H9 (cell line): ENCODE measurements at regions not wholly inside any gene's neighbourhood (a gene's known extent, or its start where the extent isn't known, plus 50 kb on each side); places are given as distances from the start of the nearest gene placed in this dataset.

ENCODE experiments used
- DNase-seq: peaks from one replicate; pipeline ENCODE4 v3.0.0-alpha.2; 2017
- H2AFZ ChIP-seq: one replicate; pipeline ENCODE4 v1.6.1; 2013; ENCODE audit warnings: mild to moderate bottlenecking, low read length, control low read depth, moderate library complexity
- H2AK5ac ChIP-seq: 2 replicates; pipeline ENCODE4 v1.6.1; 2013; ENCODE audit warnings: low read length, control low read depth, mixed read lengths; ENCODE audit not compliant: insufficient read length
- H2BK120ac ChIP-seq: one replicate; pipeline ENCODE4 v1.6.1; 2013; ENCODE audit warnings: low read depth, mild to moderate bottlenecking, low read length, control low read depth, inconsistent platforms; ENCODE audit not compliant: poor library complexity, severe bottlenecking
- H2BK12ac ChIP-seq: 2 replicates; pipeline ENCODE4 v1.6.1; 2013; ENCODE audit warnings: low read length, control low read depth, mixed read lengths, low read depth; ENCODE audit not compliant: insufficient read length
- H2BK15ac ChIP-seq: 2 replicates; pipeline ENCODE4 v1.6.1; 2013; ENCODE audit warnings: low read depth, low read length, control low read depth
- H2BK20ac ChIP-seq: one replicate; pipeline ENCODE4 v1.6.1; 2013; ENCODE audit warnings: low read depth, mild to moderate bottlenecking, low read length, control low read depth, inconsistent platforms; ENCODE audit not compliant: poor library complexity, severe bottlenecking
- H2BK5ac ChIP-seq: 2 replicates; pipeline ENCODE4 v1.6.1; 2013; ENCODE audit warnings: low read length, control low read depth, mixed read lengths; ENCODE audit not compliant: insufficient read length
- H3K14ac ChIP-seq: 2 replicates; pipeline ENCODE4 v1.6.1; 2013; ENCODE audit warnings: low read length, control low read depth; ENCODE audit not compliant: insufficient read depth
- H3K18ac ChIP-seq: 2 replicates; pipeline ENCODE4 v1.6.1; 2013; ENCODE audit warnings: low read depth, mild to moderate bottlenecking, mixed read lengths, low read length, control low read depth; ENCODE audit not compliant: insufficient read length
- H3K23ac ChIP-seq: 2 replicates; pipeline ENCODE4 v1.6.1; 2013; ENCODE audit warnings: low read length, control low read depth, mixed read lengths, low read depth; ENCODE audit not compliant: insufficient read length
- H3K23me2 ChIP-seq: 2 replicates; pipeline ENCODE4 v1.6.1; 2013; ENCODE audit warnings: low read depth, mild to moderate bottlenecking, mixed read lengths, low read length, control low read depth; ENCODE audit not compliant: insufficient read length, poor library complexity, severe bottlenecking
- H3K27ac ChIP-seq: 2 replicates; pipeline ENCODE4 v1.5.1; 2013; ENCODE audit warnings: low read length, control low read depth, mixed read lengths, low read depth; ENCODE audit not compliant: insufficient read length
- H3K27me3 ChIP-seq: 2 replicates; pipeline ENCODE4 v1.6.1; 2013; ENCODE audit warnings: low read length, control low read depth, inconsistent platforms; ENCODE audit not compliant: insufficient read depth
- H3K4ac ChIP-seq: 2 replicates; pipeline ENCODE4 v1.6.1; 2013; ENCODE audit warnings: low read depth, mild to moderate bottlenecking, control low read depth, inconsistent platforms, low read length, moderate library complexity
- H3K4me1 ChIP-seq: 2 replicates; pipeline ENCODE4 v1.6.1; 2013; ENCODE audit warnings: low read length, control low read depth, inconsistent platforms; ENCODE audit not compliant: insufficient read depth
- H3K4me2 ChIP-seq: 2 replicates; pipeline ENCODE4 v1.6.1; 2013; ENCODE audit warnings: low read length, control low read depth, mixed read lengths; ENCODE audit not compliant: insufficient read length, insufficient read depth
- H3K56ac ChIP-seq: 2 replicates; pipeline ENCODE4 v1.6.1; 2013; ENCODE audit warnings: low read depth, mild to moderate bottlenecking, mixed read lengths, low read length, control low read depth; ENCODE audit not compliant: insufficient read length
- H3K79me1 ChIP-seq: 2 replicates; pipeline ENCODE4 v1.6.1; 2013; ENCODE audit warnings: low read depth, mild to moderate bottlenecking, moderate library complexity, low read length, control low read depth, inconsistent platforms; ENCODE audit not compliant: insufficient read depth, poor library complexity, severe bottlenecking
- H3K79me2 ChIP-seq: 2 replicates; pipeline ENCODE4 v1.6.1; 2013; ENCODE audit warnings: low read length, control low read depth, inconsistent platforms; ENCODE audit not compliant: insufficient read depth
- H3K9ac ChIP-seq: 2 replicates; pipeline ENCODE4 v1.6.1; 2013; ENCODE audit warnings: low read length, control low read depth, mixed read lengths; ENCODE audit not compliant: insufficient read length; ENCODE audit errors: extremely low read depth
- H3K9me3 ChIP-seq: one replicate; pipeline ENCODE4 v1.6.1; 2013; ENCODE audit warnings: low read depth, low read length, inconsistent platforms; ENCODE audit not compliant: control insufficient read depth
- H3T11ph ChIP-seq: one replicate; pipeline ENCODE4 v1.6.1; 2013; ENCODE audit warnings: mild to moderate bottlenecking, low read length, control low read depth, inconsistent platforms
- H4K20me1 ChIP-seq: one replicate; pipeline ENCODE4 v1.6.1; 2013; ENCODE audit not compliant: control insufficient read depth, insufficient read length, insufficient read depth
- H4K5ac ChIP-seq: 2 replicates; pipeline ENCODE4 v1.6.1; 2013; ENCODE audit warnings: low read depth, mild to moderate bottlenecking, mixed read lengths, low read length, control low read depth; ENCODE audit not compliant: insufficient read length
- H4K8ac ChIP-seq: replicated peaks from 2 replicates; pipeline ENCODE4 v1.6.1; 2013; ENCODE audit warnings: low read length, control low read depth, mixed read lengths, low read depth; ENCODE audit not compliant: insufficient read length
- H4K91ac ChIP-seq: 2 replicates; pipeline ENCODE4 v1.6.1; 2013; ENCODE audit warnings: low read depth, mild to moderate bottlenecking, moderate library complexity, mixed read lengths, low read length, control low read depth; ENCODE audit not compliant: insufficient read length
- H3K27ac Mint-ChIP-seq, 3 experiments: 2 replicates in 2 of 3; 3 replicates in 1 of 3; pipeline ENCODE4 v1.8.0; 2020 to 2021; ENCODE audit warnings: mixed read lengths in 3 of 3, mild to moderate bottlenecking in 1 of 3, moderate library complexity in 1 of 3
- H3K27me3 Mint-ChIP-seq: 2 replicates; pipeline ENCODE4 v1.8.0; 2021; ENCODE audit warnings: low read depth, mild to moderate bottlenecking, moderate library complexity, mixed read lengths
- H3K36me3 Mint-ChIP-seq, 3 experiments: 2 replicates in 2 of 3; 3 replicates in 1 of 3; pipeline ENCODE4 v1.8.0; 2020 to 2021; ENCODE audit warnings: low read depth in 3 of 3, mixed read lengths in 3 of 3; ENCODE audit not compliant: insufficient read depth in 1 of 3
- H3K4me1 Mint-ChIP-seq, 2 experiments: 2 replicates each; pipeline ENCODE4 v1.8.0; 2020; ENCODE audit warnings: mixed read lengths in 2 of 2
- H3K4me3 Mint-ChIP-seq, 2 experiments: 2 replicates in 1 of 2; 3 replicates in 1 of 2; pipeline ENCODE4 v1.8.0; 2020 to 2021; ENCODE audit warnings: mild to moderate bottlenecking in 2 of 2, mixed read lengths in 2 of 2, moderate library complexity in 1 of 2
- H3K9me3 Mint-ChIP-seq, 2 experiments: 2 replicates in 1 of 2; 3 replicates in 1 of 2; pipeline ENCODE4 v1.8.0; 2020; ENCODE audit warnings: mild to moderate bottlenecking in 2 of 2, mixed read lengths in 2 of 2, moderate library complexity in 1 of 2
- WGBS: extraction: QIAGEN DNeasy Blood & Tissue Kit; methylation state at CpG from one replicate; pipeline ENCODE4 v1.1.7; 2013; ENCODE audit warnings: missing lambda C conversion rate, low lambda C conversion rate, mixed read lengths; ENCODE audit not compliant: insufficient read length; ENCODE audit errors: extremely low coverage; 5-methylcytosine and 5-hydroxymethylcytosine counted together
- TF ChIP-seq, protein P1 (sequence below): fragments of 200-600 bp; sonication (generic); conservative IDR thresholded peaks from 3 replicates; pipeline ENCODE4 v1.8.0; 2021; ENCODE audit warnings: antibody characterized with exemption, mild to moderate bottlenecking

DNA sequence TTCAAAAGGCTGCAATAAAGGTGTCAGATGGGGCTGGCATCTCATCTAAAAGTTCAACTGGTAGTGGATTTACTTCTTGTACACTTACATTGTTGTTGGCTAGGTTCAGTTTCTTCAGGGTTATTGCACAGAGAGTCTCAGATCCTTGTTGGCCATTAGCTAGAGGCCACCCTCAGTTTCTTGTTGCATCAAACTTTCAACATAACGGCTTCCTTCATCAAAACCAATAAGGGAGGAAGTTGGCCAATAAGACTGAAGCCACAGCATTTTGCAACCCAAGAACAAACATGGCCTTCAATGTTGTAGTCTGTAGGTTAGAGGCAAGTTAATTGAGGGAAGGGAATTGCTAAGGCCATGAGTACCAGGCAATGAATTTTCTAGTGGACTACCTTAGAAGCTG lies 218.0 kb downstream of the ZBBX start:
- no CpG with 5 or more reads among the region's 1 CpG for WGBS
- Mint-ChIP-seq H3K27ac (no peak overlapping the region), H3K4me3 (no peak overlapping the region), H3K4me1 (peaks cover 21 to 34% of the 10 kb centered on the region in 2 experiments), H3K36me3 (no peaks in the 10 kb centered on the region), H3K27me3 (no peaks in the 10 kb centered on the region; the same call in 1 of the 2 replicates), H3K9me3 (peaks cover 0 to 3% of the 10 kb centered on the region in 2 experiments; a peak in 1 of 5 replicates)
- Histone ChIP-seq H3K4me1 (no peaks in the 10 kb centered on the region; the same call in 1 of the 2 replicates), H2BK5ac (no peak overlapping the region), H4K91ac (no peak overlapping the region), H2BK12ac (no peak overlapping the region), H3K4me2 (no peak overlapping the region), H4K20me1 (no peaks in the 10 kb centered on the region), H3K79me1 (no peaks in the 10 kb centered on the region), H2BK120ac (no peak overlapping the region), H2AK5ac (no peak overlapping the region), H3K27ac (no peak overlapping the region), H3K18ac (no peak overlapping the region), H2BK15ac (no peak overlapping the region), H2BK20ac (no peak overlapping the region), H3K79me2 (no peaks in the 10 kb centered on the region), H2AFZ (no peak overlapping the region), H4K8ac (no peak overlapping the region), H4K5ac (no peak overlapping the region), H3K9ac (no peak overlapping the region), H3K56ac (no peak overlapping the region), H3K27me3 (no peaks in the 10 kb centered on the region), H3K23me2 (no peaks in the 10 kb centered on the region), H3T11ph (no peak overlapping the region), H3K23ac (no peak overlapping the region), H3K14ac (no peak overlapping the region), H3K4ac (no peak overlapping the region), H3K9me3 (no peaks in the 10 kb centered on the region)
- no peak for DNase-seq
- TF ChIP-seq, protein P1, sequence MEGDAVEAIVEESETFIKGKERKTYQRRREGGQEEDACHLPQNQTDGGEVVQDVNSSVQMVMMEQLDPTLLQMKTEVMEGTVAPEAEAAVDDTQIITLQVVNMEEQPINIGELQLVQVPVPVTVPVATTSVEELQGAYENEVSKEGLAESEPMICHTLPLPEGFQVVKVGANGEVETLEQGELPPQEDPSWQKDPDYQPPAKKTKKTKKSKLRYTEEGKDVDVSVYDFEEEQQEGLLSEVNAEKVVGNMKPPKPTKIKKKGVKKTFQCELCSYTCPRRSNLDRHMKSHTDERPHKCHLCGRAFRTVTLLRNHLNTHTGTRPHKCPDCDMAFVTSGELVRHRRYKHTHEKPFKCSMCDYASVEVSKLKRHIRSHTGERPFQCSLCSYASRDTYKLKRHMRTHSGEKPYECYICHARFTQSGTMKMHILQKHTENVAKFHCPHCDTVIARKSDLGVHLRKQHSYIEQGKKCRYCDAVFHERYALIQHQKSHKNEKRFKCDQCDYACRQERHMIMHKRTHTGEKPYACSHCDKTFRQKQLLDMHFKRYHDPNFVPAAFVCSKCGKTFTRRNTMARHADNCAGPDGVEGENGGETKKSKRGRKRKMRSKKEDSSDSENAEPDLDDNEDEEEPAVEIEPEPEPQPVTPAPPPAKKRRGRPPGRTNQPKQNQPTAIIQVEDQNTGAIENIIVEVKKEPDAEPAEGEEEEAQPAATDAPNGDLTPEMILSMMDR, result no peak
